RKO (cell line): ENCODE measurements at regions not wholly inside any gene's neighbourhood (a gene's known extent, or its start where the extent isn't known, plus 50 kb on each side); places are given as distances from the start of the nearest gene placed in this dataset.
"Not testable (repeated sequence)": the region's sequence is repeated elsewhere in the genome, so short reads cannot be mapped to it uniquely, and the experiment has no call there.

Experiments
- DNase-seq: peaks from one replicate; pipeline ENCODE4 v3.0.0-alpha.2; 2016; ENCODE audit warnings: low spot score

DNA sequence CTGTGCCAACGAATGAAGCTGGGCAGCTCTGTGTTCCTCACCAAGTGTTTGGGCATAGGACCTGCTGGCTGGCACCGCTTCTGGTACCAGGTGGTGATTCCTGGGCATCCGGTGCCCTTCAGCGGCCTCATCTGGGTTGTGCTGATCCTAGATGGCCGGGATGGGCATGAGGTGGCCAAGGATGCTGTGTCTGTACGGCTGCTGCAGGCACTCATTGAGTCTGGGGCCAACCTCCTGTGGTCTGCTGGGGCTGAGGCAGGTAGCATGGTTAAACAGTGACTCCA lies 96.1 kb upstream of the PLEKHM1 start:
- not testable (repeated sequence) for DNase-seq

DNA sequence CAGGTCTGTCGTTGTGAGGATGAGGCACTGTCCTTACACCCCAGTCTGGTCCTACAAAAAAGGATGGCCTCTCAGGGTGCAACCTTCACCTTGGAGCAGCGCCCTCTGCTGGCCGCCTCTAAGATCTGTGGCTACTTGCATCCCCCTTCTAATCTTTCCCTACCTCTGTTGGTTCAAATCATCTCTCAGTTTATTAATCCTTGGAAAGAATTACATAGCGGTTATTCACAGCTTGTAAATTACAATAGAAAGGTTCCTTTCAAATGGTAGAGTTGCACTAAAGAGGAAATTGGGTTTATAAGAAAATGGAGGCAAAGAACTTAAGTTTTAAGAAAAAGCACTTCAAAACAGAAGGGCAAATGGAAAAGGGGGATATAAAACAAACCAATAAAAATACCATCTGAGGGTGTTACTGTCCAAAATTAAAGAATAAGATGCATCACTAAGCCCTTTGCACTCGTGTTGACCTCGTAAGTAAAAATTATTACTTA lies 102.0 kb upstream of the PLEKHM1 start:
- DNase-seq: not testable (repeated sequence)

DNA sequence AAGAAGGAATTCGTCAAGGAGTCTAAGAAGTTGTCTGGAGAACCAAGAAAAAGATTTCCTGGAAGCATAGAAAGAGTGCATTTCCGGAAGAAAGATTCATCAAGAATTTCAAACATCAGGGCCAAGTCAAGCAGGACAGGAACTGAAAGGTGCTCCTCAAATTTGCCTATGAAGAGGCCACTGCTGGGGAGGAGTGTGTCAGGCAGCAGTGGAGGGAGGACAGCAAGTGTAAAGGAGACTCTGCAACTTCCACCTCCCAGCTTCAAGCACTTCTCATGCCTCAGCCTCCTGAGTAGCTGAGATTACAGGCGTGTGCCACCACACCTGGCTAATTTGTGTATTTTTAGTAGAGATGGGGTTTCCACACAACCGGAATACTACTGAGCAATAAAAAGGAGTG lies 105.8 kb upstream of the PLEKHM1 start:
- DNase-seq: not testable (repeated sequence)

GRCh38 chr17:45600052-45601012 lies 109.8 kb upstream of the PLEKHM1 start:
- not testable (repeated sequence) for DNase-seq

- DNase-seq: not testable (repeated sequence)
These were observed 110.5 kb upstream of the PLEKHM1 start for GRCh38 chr17:45601013-45601412.

- DNase-seq: not testable (repeated sequence)
These were observed 111.4 kb upstream of the PLEKHM1 start for GRCh38 chr17:45601605-45602539.

DNA sequence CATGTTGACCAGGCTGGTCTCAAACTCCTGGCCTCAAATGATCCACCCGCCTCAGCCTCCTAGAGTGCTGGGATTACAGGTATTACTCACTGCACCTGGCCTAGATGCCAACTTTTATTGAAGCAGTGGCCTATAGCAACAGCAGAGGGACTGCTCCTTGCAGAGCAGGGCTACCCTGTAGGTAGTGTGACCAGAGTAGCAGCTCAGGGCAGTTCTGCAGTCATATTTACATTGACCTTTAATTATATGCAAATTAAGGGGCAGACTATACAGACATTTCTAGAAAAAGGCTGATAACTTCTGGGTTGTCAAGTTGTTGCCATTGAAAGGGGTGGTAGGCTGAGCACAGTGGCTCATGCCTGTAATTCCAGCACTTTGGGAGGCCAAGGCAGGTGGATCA lies 115.2 kb upstream of the PLEKHM1 start:
- not testable (repeated sequence) for DNase-seq

GRCh38 chr17:45619984-45620405 lies 129.5 kb upstream of the PLEKHM1 start:
- peak; percentile 66 for DNase-seq

DNA sequence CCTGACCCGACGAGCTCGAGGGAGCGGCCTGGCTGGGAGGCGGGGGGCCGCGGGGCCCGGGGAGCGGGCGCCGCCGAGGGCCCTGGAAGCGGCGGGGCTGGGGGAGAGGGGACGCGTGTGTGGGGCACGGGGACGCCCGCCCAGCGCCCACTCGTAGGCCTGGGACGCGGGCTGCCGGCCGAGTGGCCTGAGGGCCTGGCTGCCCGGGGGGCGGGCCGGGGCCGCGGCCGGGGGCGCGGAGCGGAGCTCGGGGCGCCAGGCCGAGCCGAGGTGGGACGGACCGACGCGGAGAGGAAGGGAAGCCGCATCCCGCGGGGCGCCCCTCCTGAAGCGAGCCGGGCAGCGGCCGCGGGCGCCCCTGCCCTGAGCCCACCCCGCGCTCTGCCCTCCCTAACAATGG lies 129.9 kb upstream of the PLEKHM1 start:
- not testable (repeated sequence) for DNase-seq

- not testable (repeated sequence) for DNase-seq
These were observed 130.6 kb upstream of the PLEKHM1 start for GRCh38 chr17:45621087-45621486.

DNA sequence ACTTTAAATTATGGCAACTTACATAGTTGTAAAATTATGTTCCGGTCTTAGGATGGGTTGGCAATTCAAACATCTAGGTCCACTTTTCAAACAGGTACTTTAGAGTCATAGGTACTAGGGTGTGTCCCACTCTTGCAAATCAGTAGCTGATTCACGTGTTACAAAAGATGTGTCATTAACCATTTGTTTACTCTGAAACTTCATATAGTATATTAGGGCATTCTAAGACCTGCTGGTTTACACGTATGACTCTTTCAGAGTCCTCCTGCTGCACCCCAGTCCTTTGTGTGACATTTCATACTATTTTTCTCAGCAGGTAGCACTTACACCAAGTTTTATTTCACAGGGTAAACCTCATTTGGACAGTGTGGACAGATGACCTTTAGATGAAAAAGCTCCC lies 131.8 kb upstream of the PLEKHM1 start:
- DNase-seq: not testable (repeated sequence)

- DNase-seq: no peak
These were observed 137.5 kb upstream of the PLEKHM1 start for GRCh38 chr17:45628019-45628418.

DNA sequence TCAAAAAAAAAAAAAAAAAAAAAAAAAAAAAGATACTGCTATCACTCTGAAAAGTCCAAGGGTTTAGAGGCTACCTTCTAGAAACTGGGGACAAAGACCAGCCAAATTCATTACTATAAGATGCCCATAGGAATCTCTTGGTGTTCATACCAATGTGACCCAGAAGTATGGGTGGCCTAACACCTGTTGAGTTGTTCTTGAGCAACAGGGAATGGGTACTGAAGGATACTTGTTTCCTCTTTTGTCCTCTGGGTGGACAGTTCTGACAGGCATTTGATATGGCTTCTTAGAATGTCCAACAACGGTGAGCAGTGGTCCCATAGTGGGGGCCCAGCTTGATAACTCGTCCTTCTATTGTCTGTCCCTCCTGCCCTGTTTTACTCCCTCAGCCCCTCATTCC lies 141.4 kb upstream of the PLEKHM1 start:
- DNase-seq: no peak

DNA sequence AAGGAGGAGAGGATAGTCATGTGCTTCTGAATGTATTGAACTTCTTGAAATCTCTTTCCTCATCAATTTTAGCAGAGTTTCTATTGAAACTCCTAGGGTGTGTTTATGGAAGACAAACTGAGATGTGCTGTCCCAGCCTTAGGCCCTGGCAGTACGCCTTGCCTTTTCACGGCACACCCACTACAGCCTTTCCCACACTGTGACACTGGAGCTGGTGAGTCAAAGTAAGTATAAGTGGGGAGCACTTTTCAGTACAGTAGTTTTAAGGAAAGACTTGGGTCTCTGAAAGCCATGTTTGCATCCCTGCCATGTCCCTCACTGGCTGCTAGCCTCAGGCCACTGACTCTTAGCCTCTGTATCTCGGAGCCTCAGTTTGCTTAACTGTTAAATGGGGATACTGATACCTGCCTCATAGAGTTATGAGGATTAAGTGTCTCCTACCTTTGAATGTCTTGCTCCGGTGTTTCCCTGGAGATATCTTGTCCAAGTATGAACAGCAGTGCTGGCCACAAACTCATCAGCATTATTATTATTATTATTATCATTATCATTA lies 144.7 kb upstream of the CRHR1 start:
- DNase-seq: no peak

DNA sequence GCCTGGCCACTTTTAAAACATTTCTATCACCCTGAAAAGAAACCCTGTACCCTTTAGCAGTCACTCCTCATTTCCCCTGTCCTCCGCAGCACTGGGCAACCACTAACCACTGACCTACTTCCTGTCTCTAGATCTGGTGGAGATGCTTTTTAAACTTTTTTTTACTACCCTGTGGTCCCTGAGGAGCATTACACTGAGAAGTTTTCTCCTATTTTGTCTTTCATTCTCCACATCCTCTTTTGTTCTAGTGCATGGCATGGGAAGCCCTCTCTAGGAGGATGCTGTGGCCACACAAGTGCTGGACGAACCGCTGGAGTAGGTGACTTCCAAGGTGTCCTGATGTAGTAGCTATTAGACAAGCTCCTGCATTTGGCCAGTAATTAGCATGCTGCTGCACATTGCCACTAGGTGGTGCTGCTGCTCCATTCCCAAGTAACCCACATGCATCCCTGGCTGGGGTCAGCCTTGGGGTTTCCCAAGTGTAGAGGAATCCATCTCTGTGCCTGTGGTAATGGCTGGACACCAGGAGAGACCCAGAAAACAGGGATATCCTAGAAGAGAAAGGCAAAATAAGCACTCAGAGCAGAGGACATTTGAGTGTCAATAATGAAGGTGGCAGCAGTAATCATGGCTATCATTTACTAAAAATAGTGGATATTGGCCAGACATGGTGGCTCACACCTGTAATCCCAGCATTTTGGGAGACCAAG lies 143.8 kb upstream of the CRHR1 start:
- DNase-seq: peak; percentile 68

DNA sequence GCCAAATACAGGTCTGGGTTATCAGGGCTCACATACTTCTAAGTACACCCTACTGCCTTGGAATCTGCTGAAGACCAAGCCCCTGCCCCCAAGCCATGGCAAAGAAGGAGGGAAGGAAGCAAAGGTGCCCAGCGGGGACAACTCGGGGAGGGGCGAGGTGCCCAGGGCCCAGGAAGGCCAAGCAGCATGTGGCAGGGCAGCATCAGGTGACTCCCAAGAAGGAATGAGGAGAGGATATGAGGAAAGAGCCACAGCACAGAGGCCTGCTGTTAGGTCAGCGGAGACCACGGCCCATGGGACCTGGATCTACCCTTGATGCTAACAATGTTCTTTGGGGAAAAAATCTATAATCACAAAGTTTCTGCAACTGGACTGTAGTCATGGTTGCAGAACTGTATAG lies 142.6 kb upstream of the CRHR1 start:
- no peak for DNase-seq

DNA sequence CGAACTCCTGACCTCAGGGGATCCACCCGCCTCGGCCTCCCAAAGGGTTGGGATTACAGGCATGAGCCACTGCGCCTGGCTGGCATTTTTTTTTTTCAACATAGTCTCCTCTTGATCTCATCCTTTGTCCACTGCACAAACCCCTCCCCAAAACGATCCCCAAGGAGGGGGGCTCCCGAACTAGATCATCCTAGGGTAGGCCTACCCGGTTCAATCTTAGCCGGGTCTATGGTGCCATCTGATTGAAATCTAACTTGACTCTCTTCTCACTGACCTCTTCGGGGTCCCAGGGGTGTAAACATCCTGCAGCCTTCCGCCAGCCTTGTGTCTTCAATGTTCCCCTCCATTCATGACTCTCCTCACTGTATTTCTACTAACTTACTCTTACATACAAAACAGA lies 140.5 kb upstream of the CRHR1 start:
- no peak for DNase-seq

DNA sequence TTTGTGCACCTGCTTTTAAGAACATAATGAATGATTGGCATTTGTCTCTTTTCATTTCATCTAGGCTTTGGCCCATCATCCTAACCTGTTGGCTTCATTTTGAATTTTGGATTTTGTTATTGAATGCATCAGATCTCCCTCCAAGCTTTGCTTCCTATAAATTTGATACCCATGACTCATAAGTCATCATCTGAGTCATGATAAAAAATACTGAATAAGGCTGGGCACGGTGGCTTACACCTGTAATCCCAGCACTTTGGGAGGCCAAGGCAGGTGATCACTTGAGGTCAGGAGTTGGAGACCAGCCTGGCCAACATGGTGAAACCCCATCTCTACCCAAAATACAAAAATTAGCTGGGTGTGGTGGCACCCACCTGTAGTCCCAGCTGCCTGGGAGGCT lies 139.5 kb upstream of the CRHR1 start:
- not testable (repeated sequence) for DNase-seq

DNA sequence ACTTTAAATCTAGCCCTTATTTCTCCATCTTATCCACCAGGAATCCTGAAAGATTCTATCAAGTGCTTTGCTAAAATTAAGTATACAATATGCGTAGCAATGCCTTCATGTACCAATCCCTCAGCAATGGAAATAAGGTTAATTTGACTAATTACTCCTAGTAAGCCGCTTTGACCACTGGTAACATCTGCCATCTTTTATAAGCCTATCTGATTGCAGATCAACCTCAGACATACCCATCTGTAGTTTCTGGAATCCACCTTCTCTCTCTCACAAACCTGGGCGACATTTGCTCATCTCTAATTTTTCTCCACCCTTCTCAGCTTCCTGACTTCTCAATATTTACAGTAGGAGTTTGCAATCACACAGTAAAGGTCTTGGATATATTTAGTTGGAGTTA lies 138.8 kb upstream of the CRHR1 start:
- DNase-seq: no peak

GRCh38 chr17:45646288-45646988 lies 137.7 kb upstream of the CRHR1 start:
- DNase-seq: no peak

DNA sequence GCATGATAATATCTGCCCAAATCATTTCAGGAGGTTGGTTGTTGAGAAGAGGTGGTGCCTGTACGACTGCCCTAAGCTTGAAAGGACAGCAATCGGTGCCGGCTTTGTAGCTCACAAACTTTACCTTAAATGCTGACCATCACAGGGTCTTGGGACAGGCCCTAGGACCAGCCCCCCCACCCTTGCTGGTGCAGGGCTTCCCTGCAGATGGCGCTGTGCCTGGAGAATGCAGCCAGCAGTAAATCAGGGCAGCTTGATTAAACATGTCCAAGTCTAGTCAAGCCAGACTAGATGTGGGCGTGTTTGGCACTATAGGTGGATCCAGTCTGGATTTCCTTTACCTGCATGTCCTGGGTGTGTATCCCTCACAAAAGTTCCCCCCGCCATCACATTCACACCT lies 135.5 kb upstream of the CRHR1 start:
- DNase-seq: no peak
